HG03103 (cell line): ENCODE measurements at regions not wholly inside any gene's neighbourhood (a gene's known extent, or its start where the extent isn't known, plus 50 kb on each side); places are given as distances from the start of the nearest gene placed in this dataset.

Experiments
- ATAC-seq: cut with Tn5 transposase; IDR thresholded peaks from one replicate; pipeline ENCODE4 v1.9.1; 2021; ENCODE audit warnings: low read depth; ENCODE audit not compliant: unreplicated experiment

DNA sequence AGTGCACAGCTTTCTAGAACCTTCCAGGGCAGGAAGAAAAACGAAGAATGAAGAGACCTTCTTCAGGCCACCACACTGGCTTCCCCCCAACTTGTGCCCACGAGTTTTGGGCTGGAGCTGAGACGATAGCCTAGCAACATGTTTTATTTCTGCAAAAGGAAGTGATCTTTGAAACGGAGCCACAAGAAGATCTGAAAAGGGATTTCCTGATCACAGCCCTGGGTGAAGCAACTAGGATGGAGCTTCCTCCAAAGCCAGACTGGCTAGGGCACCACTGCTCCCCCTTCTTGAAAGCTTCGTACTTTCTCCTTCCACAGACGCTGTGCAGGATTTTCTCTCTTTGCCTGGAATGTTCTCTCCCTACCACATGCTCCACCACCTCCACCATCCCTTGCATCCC is 418.3 kb downstream of the MED13L start:
- ATAC-seq: no peak

DNA sequence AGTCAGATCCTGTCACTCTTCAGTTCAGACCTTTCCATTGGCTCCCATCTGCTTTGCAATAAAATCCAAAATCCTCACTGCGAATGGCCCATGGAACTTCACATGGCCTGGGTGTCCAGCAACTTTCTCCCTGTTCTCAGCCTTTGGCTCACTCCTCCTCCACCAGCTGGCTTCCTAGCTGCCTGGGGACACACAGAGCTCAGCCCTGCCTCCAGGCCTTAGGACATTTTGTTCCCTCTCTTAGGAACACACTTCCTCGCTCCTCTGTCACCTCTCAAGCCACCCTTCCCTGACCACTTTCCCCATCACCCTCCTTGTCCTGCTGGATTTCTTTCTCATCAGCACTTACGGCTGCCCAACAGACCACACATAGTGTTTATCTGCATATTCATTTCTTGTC is 419.6 kb downstream of the MED13L start:
- ATAC-seq: no peak

- ATAC-seq: no peak
These were observed 420.2 kb downstream of the MED13L start for GRCh38 chr12:115857160-115857920.

DNA sequence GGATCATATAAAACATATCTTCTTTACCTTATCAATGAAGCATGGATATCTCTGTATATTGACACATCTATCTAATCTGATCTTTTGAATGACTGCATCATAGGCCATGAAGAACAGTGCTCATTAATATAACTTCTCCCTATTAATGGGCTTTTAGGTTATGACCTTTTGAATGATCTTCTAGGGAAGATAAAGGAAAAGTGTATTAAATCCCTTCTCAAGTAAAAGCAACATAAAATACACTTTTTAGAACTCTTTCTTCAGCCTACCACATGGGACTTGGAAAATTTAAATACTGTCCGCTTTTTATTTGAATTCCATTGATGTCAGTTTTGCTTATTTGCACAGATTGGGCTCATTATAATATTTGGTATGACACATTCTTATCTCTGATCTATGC is 425.4 kb downstream of the MED13L start:
- no peak for ATAC-seq

GRCh38 chr12:115850957-115851356 is 426.5 kb downstream of the MED13L start:
- ATAC-seq: no peak

DNA sequence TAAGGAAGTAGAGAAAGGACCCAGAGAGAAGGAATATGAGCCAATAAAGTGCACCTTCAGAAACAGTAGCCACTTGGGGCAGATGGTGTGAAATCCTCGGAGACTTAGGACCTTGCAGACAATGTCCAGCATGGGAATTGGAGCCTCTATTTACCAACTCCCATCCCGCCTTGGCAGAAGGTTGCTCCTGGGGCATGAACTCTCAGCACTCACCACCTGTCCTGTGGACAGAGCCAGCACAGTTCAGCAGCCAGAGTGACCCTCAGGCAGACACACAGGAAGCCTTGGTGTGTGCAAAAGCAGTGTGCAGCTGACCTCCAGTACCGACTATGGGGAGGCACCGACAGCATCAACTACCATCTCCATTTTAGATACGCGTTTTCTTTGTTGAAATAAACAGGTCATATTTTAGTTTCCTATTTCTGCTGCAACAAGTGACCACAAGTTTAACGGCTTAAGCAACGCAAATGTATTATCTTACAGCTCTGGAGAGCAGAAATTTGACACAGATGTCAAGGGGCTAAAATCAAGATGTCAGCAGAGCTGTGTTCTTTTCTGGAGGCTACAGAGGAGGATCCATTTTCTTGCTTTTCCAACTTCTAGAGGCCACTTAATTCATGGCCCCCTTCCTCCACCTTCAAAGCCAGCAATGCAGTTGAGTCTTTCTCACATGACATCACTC is 428.1 kb downstream of the MED13L start:
- no peak for ATAC-seq

- no peak for ATAC-seq
These were observed 430.1 kb downstream of the MED13L start for GRCh38 chr12:115847398-115847797.

- no peak for ATAC-seq
These were observed 431.0 kb downstream of the MED13L start for GRCh38 chr12:115846516-115846915.

- no peak for ATAC-seq
These were observed 437.3 kb downstream of the MED13L start for GRCh38 chr12:115840159-115840558.

DNA sequence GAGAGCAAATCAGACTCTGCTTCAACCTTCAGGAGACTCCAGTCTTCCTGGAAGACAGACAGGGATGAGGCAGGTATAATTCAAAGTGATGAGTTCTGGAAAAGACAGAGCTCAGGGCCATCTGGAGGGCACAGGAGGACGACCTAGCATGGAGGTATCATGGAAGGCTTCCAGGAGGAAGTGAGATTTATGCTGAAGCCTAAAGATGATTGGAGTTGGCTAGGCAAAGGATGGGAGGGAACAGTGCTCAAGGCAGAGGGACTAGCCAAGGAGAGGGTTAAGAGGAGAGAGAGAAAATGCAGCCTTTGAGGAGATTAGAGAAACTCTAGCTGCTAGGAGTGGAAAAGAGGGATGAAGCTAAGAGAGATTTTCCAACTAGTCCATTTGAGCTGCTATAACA is 438.5 kb downstream of the MED13L start:
- no peak for ATAC-seq

DNA sequence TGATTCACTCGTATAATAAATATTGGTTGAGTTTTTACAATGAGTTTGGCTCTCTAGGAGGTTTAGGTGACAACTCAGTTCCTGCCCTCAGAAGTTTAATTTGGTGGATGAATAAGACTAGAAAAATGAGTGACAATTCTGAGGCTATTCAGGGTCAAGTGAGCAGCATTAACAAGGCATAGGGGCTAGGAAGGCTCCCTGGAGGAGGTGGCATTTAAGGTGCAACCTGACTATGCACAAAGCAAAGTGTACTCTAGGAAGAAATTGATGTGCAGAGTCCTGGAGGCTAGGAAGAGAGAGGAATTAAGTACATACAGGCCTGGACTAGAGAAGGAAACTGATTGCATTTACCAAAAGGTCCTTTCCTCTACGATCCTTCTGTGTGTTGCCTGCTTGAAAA is 440.3 kb downstream of the MED13L start:
- no peak for ATAC-seq

DNA sequence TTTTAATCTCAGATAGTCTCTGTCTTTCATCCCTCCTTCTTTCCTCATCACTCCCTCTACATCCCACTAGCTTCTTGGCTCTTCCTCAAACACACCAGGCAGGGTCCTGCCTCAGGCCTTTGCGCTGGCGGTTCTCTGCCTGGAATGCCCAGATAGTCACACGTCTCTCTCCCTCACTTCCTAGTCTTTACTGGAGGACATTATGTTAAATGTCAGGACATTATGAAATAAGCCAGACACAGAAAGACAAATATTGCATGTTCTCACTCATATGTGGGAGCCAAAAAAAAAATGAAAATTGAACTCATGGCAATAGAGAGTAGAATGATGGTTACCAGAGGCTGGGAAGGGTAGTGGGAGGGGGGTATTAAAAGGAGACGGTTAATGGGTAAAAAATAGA is 442.0 kb downstream of the MED13L start:
- ATAC-seq: no peak

- no peak for ATAC-seq
These were observed 443.8 kb downstream of the MED13L start for GRCh38 chr12:115833704-115834103.

DNA sequence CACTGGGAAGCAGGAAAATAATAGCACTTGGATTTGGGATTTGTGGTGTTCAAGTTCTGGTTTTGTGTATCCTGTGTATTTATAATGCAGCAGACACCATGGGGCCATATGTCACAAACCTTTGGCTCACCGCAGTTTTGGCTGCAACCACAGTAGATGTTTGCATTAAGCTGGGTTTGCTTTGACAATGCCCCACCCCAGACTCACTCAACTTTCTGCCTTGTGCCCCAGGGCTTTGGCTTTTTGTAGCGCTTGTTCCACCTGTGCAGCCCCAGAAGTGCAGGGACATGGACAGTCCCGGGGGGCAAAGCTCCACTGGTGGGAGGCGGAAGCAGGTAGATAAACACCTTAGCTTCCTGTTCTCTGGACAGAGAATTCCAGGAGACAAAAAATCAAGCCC is 446.9 kb downstream of the MED13L start:
- no peak for ATAC-seq

DNA sequence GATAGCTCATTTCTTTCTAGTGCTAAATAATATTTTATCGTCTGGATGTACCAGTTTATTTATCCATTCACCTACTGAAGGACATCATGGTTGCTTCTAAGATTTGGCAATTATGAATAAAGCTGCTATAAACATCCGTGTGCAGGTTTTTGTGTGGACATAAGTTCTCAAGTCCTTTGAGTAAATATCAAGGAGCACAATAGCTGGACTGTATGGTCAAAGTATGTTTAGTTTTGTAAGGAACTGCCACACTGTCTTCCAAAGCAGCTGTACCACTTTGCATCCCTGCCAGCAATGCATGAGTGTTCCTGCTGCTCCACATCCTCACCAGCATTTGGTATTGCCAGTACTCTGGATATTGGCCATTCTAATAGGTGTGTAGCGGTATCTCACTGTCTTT is 447.4 kb downstream of the MED13L start:
- no peak for ATAC-seq

- ATAC-seq: no peak
These were observed 449.3 kb downstream of the MED13L start for GRCh38 chr12:115828168-115828567.

DNA sequence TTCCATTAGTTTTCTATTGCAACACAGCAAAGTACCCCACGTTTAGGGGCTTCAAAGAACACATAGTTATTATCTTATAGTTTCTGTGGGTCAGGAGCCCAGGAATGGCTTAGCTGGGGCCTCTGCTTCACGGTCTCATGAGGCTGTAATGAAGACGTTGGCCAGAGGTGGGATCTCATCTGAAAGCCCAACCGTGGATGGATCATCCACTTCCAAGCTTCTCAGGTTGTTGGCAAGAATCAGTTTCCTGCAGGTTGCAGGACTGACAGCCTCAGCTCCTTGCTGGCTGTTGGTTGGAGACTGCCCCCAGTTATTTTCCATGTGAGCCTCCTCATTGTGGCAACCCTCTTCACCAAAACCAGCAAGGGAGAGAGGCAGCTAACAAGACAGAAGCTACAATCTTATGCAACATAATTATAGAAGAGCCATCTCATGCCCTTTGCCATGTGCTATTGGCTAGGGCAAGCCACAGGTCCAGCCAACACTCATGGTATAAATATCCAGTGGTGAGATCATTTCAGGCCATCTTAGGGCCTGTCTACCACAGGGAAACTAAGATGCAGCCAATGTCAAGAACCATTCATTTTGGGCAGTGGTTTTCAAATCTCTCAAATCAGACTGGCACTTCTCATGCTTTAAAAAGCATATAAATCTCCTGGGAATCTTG is 452.4 kb downstream of the MED13L start:
- no peak for ATAC-seq

GRCh38 chr12:115823635-115824034 is 453.9 kb downstream of the MED13L start:
- ATAC-seq: no peak

DNA sequence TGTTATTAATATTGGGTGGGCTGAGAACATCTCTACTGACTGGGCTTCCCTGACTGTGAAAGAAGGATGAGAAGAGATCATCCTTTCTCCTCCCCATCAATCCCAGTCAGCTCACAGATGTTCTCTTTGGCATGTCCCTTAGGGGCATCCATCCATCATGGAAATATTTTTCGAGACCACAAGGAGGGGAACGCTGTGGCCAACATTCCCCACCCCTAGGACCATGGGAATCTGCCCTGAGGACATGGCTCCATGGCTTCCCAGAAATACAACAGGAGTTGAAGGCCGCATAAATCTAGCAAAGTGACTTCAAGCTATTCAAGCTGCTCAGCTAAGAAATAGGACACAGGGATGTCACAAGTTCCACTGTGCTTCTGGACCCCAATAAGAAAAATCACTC is 456.8 kb downstream of the MED13L start:
- ATAC-seq: no peak

DNA sequence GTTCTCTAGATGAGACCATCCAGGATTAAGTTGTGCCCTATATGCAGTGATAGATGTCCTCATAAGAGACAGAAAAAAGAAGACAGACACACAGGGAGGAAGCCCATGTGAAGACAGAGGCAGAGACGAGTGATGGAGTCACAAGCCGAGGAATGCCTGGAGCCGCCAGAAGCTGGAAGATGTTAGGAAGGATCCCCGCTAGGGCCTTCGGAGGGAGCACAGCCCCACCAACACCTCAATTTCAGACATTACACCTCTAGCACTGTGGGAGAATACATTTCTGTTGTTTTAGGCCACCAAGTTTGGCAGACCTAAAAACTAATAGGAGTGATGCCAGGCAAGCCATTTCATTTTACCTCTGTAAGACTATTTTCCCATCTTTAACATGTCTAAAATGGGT is 458.5 kb downstream of the MED13L start:
- no peak for ATAC-seq

- ATAC-seq: no peak
These were observed 460.1 kb downstream of the MED13L start for GRCh38 chr12:115817389-115817788.

GRCh38 chr12:115815924-115816323 is 461.6 kb downstream of the MED13L start:
- no peak for ATAC-seq
